ENCODE measurements at regions not wholly inside any gene's neighbourhood (a gene's known extent, or its start where the extent isn't known, plus 50 kb on each side); places are given as distances from the start of the nearest gene placed in this dataset.

DNA sequence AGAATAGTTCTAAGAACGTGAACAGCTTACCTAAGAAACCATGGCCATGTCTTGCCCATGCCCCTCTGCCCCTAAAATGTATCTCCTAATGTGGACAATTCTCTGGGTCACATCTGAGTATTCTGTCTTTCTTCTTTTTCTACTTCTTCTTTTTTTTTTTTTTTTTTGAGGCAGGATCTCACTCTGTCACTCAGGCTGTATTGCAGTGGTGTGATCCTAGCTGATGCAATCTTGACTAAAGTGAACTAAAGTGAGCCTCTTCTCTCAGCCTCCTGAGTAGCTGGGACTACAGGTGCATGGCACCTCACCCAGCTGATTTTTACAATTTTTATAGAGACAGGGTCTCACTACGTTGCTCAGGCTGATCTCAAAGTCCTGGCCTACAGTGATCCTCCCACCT, 204.8 kb upstream of the ZPLD1 start:
- TF ChIP-seq, protein P1, sequence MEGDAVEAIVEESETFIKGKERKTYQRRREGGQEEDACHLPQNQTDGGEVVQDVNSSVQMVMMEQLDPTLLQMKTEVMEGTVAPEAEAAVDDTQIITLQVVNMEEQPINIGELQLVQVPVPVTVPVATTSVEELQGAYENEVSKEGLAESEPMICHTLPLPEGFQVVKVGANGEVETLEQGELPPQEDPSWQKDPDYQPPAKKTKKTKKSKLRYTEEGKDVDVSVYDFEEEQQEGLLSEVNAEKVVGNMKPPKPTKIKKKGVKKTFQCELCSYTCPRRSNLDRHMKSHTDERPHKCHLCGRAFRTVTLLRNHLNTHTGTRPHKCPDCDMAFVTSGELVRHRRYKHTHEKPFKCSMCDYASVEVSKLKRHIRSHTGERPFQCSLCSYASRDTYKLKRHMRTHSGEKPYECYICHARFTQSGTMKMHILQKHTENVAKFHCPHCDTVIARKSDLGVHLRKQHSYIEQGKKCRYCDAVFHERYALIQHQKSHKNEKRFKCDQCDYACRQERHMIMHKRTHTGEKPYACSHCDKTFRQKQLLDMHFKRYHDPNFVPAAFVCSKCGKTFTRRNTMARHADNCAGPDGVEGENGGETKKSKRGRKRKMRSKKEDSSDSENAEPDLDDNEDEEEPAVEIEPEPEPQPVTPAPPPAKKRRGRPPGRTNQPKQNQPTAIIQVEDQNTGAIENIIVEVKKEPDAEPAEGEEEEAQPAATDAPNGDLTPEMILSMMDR (IDR thresholded peaks at IDR 0.05; ENCODE audit: poor library complexity, severe bottlenecking): no peak
- TF ChIP-seq, protein P2, sequence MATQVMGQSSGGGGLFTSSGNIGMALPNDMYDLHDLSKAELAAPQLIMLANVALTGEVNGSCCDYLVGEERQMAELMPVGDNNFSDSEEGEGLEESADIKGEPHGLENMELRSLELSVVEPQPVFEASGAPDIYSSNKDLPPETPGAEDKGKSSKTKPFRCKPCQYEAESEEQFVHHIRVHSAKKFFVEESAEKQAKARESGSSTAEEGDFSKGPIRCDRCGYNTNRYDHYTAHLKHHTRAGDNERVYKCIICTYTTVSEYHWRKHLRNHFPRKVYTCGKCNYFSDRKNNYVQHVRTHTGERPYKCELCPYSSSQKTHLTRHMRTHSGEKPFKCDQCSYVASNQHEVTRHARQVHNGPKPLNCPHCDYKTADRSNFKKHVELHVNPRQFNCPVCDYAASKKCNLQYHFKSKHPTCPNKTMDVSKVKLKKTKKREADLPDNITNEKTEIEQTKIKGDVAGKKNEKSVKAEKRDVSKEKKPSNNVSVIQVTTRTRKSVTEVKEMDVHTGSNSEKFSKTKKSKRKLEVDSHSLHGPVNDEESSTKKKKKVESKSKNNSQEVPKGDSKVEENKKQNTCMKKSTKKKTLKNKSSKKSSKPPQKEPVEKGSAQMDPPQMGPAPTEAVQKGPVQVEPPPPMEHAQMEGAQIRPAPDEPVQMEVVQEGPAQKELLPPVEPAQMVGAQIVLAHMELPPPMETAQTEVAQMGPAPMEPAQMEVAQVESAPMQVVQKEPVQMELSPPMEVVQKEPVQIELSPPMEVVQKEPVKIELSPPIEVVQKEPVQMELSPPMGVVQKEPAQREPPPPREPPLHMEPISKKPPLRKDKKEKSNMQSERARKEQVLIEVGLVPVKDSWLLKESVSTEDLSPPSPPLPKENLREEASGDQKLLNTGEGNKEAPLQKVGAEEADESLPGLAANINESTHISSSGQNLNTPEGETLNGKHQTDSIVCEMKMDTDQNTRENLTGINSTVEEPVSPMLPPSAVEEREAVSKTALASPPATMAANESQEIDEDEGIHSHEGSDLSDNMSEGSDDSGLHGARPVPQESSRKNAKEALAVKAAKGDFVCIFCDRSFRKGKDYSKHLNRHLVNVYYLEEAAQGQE (IDR thresholded peaks at IDR 0.05; ENCODE audit: borderline replicate concordance): no peak
- TF ChIP-seq RAD21 (conservative IDR thresholded peaks at IDR 0.05): no peak
- no peak for TF ChIP-seq EZH2 (IDR thresholded peaks at IDR 0.05; ENCODE audit: borderline replicate concordance, insufficient read depth, low read length, poor library complexity, severe bottlenecking)
- no peak for TF ChIP-seq TAF1 (IDR thresholded peaks at IDR 0.05; ENCODE audit: low read depth)
- TF ChIP-seq EP300 (conservative IDR thresholded peaks at IDR 0.05; ENCODE audit: poor library complexity, severe bottlenecking): no peak
- no peak for TF ChIP-seq POLR2AphosphoS5 (IDR thresholded peaks at IDR 0.05)
